BLaER1 (cell line): ENCODE measurements at regions not wholly inside any gene's neighbourhood (a gene's known extent, or its start where the extent isn't known, plus 50 kb on each side); places are given as distances from the start of the nearest gene placed in this dataset.

Source experiments
- H3K27ac ChIP-seq: shearing (Covaris generic); formaldehyde crosslinking; 2 replicates; pipeline ENCODE4 v1.8.1; 2022
- H3K27me3 ChIP-seq: shearing (Covaris generic); formaldehyde crosslinking; 2 replicates; pipeline ENCODE4 v1.8.1; 2022
- H3K36me3 ChIP-seq: shearing (Covaris generic); formaldehyde crosslinking; 2 replicates; pipeline ENCODE4 v1.8.1; 2022
- H3K4me1 ChIP-seq: shearing (Covaris generic); formaldehyde crosslinking; 2 replicates; pipeline ENCODE4 v1.8.1; 2022
- H3K4me2 ChIP-seq: shearing (Covaris generic); formaldehyde crosslinking; 2 replicates; pipeline ENCODE4 v1.8.1; 2022
- H3K4me3 ChIP-seq: shearing (Covaris generic); formaldehyde crosslinking; 2 replicates; pipeline ENCODE4 v1.8.1; 2022
- H3K9ac ChIP-seq: shearing (Covaris generic); formaldehyde crosslinking; 2 replicates; pipeline ENCODE4 v1.8.1; 2022
- H3K9me3 ChIP-seq: shearing (Covaris generic); formaldehyde crosslinking; 2 replicates; pipeline ENCODE4 v1.8.1; 2022
- H4K20me1 ChIP-seq: shearing (Covaris generic); formaldehyde crosslinking; 2 replicates; pipeline ENCODE4 v1.8.1; 2022
- Cebpa-rat ChIP-seq: shearing (Covaris generic); IDR thresholded peaks from 2 replicates; pipeline ENCODE4 v1.8.1; 2022

DNA sequence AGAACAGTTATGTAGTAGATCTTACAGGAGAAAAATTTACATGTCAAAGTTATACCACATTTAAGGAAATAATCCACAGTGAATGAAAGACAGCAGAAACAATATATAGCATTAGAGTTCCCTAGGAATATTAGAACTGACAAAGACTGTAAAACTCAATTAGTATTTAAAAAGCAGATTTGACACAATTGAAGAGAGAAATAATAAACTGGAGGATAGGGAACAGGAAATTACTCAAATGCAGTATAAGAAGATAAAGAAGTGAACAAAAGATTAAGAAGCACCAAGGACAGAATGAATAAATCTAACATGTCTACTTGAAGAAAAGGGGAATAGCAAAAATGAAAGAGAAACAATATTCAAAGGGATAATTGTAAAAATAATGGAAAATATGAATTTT lies 132.6 kb upstream of the CHRNA7 start:
- Histone ChIP-seq H3K9ac (no peak overlapping the region), H3K4me2 (no peak overlapping the region), H3K27me3 (no peaks in the 10 kb centered on the region), H4K20me1 (no peaks in the 10 kb centered on the region), H3K4me1 (peaks cover 11% of the 10 kb centered on the region), H3K9me3 (peaks cover 39% of the 10 kb centered on the region), H3K4me3 (no peak overlapping the region), H3K27ac (no peak overlapping the region), H3K36me3 (no peaks in the 10 kb centered on the region)
- no peak for TF ChIP-seq Cebpa-rat

DNA sequence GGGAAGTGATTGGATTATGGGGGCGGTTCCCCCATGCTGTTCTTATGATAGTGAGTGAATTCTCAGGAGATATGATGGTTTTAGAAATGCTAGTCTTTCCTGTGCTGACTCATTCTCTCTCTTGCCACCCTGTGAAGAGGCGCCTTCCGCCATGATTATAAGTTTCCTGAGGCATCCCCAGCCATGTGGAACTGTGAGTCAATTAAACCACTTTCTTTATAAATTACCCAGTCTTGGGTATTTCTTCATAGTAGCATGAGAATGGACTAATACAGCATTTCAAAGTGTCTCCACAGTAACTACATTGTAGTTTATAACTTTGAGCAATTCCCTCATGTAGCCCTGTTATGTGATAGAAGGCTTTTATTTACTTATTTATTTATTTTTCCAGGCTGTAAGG lies 128.8 kb upstream of the CHRNA7 start:
- no peak overlapping the region for H3K4me3 ChIP-seq
- H4K20me1 ChIP-seq, result no peaks in the 10 kb centered on the region
- H3K4me2 ChIP-seq, result peak overlapping the region; percentile 51
- H3K9ac ChIP-seq, result no peak overlapping the region
- H3K9me3 ChIP-seq, result peaks cover 39% of the 10 kb centered on the region
- H3K27ac ChIP-seq, result no peak overlapping the region
- H3K4me1 ChIP-seq, result peaks cover 11% of the 10 kb centered on the region
- TF ChIP-seq Cebpa-rat, result no peak
- H3K27me3 ChIP-seq, result no peaks in the 10 kb centered on the region
- H3K36me3 ChIP-seq, result no peaks in the 10 kb centered on the region

DNA sequence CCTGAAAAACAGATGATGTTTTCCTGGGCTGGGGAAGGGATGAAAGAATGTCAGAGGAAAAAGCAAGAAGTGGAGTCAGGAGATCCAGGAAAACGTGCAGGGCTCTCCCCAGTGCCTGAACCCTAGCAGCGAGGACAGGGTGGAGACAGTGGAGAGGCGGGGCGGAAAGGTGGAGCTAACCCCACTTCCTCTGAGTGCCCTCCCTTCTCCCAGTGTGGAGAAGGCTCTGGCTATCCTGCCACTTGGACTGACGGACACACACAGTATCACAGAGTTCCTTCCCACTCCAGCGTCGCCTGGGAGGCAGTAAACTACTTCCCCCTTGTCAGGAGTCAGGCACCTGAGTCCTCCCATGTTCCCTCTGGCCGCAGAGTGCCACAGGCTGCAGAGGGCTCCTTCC lies 125.3 kb upstream of the CHRNA7 start:
- TF ChIP-seq Cebpa-rat, result no peak
- H3K4me2 ChIP-seq, result no peak overlapping the region
- H3K27ac ChIP-seq, result no peak overlapping the region
- peaks cover 17% of the 10 kb centered on the region for H3K4me1 ChIP-seq
- peaks cover 19% of the 10 kb centered on the region for H3K9me3 ChIP-seq
- no peaks in the 10 kb centered on the region for H3K36me3 ChIP-seq
- H3K9ac ChIP-seq, result no peak overlapping the region
- no peaks in the 10 kb centered on the region for H3K27me3 ChIP-seq
- H4K20me1 ChIP-seq, result no peaks in the 10 kb centered on the region
- no peak overlapping the region for H3K4me3 ChIP-seq

DNA sequence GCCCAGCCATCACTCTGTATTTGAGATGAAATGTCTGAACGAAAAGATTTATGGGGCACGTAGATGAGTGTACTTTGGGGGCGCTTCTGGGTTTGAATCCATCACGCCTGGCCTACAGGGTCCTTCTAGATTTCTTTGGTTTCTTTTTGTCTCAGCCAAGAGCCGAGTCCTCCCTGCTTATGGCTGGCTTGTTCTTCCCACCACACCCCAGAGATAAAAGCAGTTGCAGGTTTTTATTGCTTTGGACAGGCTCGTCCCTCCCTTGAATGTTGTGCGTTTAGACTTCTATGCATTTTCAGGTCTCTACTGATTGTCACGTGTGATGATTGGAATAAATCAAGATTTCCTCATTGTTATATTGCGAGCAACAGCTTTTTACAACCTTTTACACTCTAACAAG lies 104.8 kb upstream of the CHRNA7 start:
- Histone ChIP-seq H3K4me1 (no peaks in the 10 kb centered on the region), H3K4me2 (no peak overlapping the region), H3K36me3 (no peaks in the 10 kb centered on the region), H3K27ac (no peak overlapping the region), H4K20me1 (no peaks in the 10 kb centered on the region), H3K27me3 (no peaks in the 10 kb centered on the region), H3K4me3 (no peak overlapping the region), H3K9me3 (peaks cover 33% of the 10 kb centered on the region), H3K9ac (no peak overlapping the region)
- no peak for TF ChIP-seq Cebpa-rat

DNA sequence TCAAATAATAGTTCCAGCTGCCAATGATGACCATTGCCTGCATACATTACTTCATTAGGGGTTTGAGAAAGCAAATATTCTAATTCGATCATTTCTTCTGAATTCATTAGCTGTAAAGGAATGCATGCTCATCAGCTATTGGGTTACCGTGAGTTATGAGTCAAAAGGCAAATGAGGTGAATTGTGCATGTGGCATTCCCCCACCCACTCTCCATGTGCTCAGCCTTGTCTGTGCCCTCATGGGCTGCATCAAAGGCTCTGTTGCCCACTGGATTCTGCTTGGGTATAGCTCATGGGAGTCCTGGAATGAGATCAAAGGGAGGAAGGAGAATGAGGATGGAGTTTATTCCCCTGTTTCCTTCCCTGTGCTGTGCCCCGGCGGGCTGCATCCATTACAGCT lies 99.3 kb upstream of the CHRNA7 start:
- no peak overlapping the region for H3K9ac ChIP-seq
- H3K4me1 ChIP-seq, result no peaks in the 10 kb centered on the region
- no peak overlapping the region for H3K4me2 ChIP-seq
- H4K20me1 ChIP-seq, result no peaks in the 10 kb centered on the region
- H3K27me3 ChIP-seq, result no peaks in the 10 kb centered on the region
- no peaks in the 10 kb centered on the region for H3K36me3 ChIP-seq
- no peak overlapping the region for H3K27ac ChIP-seq
- no peak overlapping the region for H3K4me3 ChIP-seq
- H3K9me3 ChIP-seq, result no peaks in the 10 kb centered on the region
- no peak for TF ChIP-seq Cebpa-rat

DNA sequence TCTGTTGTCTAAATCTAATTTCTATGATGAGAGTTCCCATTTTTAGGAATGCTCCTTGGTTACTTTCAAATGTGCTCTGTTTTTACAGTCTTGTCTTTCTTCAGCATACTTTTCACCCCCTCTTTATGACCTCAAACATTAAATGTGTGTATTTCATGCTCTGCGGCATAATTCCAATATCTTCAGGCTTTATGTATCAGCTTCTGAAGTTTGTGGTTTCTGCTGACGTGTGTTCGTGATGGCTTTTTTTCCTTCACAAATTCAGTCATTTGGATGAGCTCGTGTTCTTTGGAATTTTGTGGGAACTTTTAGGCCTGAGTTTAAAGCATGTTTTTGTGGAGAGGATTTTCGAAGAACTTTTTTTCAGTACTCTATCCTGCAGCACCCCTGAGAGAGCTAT lies 97.7 kb upstream of the CHRNA7 start:
- Histone ChIP-seq H3K4me1 (no peaks in the 10 kb centered on the region), H3K9me3 (no peaks in the 10 kb centered on the region), H4K20me1 (no peaks in the 10 kb centered on the region), H3K4me3 (no peak overlapping the region), H3K27ac (no peak overlapping the region), H3K36me3 (no peaks in the 10 kb centered on the region), H3K27me3 (no peaks in the 10 kb centered on the region), H3K9ac (no peak overlapping the region), H3K4me2 (no peak overlapping the region)
- no peak for TF ChIP-seq Cebpa-rat

DNA sequence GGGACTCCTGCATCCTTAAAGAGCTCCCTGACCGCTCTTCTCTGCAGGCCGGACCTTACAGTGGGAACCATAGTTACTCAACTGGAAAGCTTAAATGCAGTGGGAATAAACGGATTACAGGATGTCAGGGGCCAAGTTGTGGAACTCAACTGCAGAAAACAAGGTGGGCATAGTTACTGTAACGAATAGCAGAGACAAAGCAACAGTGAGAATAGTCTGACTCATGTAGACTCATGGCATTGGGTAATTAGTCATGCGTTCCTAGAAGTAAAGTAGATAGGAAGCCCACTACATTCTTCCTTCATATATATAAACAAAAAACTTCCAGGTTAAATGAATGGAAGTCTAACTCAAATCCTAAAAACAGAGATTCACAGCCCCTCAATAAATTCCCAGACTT lies 95.5 kb upstream of the CHRNA7 start:
- no peaks in the 10 kb centered on the region for H4K20me1 ChIP-seq
- H3K4me3 ChIP-seq, result no peak overlapping the region
- no peak for TF ChIP-seq Cebpa-rat
- H3K4me1 ChIP-seq, result no peaks in the 10 kb centered on the region
- no peak overlapping the region for H3K9ac ChIP-seq
- no peak overlapping the region for H3K27ac ChIP-seq
- H3K9me3 ChIP-seq, result no peaks in the 10 kb centered on the region
- H3K4me2 ChIP-seq, result no peak overlapping the region
- H3K36me3 ChIP-seq, result no peaks in the 10 kb centered on the region
- no peaks in the 10 kb centered on the region for H3K27me3 ChIP-seq

DNA sequence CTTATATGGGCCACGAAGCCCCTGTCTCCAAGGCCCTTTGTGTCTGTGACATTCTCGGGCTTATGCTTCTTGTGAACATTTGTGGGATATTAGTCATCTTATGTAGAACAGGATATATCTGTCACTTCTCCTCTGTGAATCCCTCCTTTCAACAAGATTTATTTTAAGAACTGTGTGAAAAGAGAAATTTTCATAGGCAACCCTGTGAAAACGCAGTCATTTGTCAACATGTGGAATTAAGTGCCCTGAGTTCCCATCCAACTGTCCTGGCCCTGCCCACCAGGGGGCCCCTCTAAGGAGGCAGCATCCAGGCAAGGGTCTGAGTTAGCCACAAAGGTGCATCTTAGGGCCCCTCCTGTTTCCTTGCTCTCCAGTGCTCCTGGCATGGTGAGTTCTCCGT lies 76.8 kb upstream of the CHRNA7 start:
- H3K36me3 ChIP-seq, result no peaks in the 10 kb centered on the region
- peaks cover 8% of the 10 kb centered on the region for H3K4me1 ChIP-seq
- H3K9ac ChIP-seq, result no peak overlapping the region
- H4K20me1 ChIP-seq, result no peaks in the 10 kb centered on the region
- no peaks in the 10 kb centered on the region for H3K27me3 ChIP-seq
- H3K27ac ChIP-seq, result no peak overlapping the region
- H3K4me2 ChIP-seq, result no peak overlapping the region
- no peak for TF ChIP-seq Cebpa-rat
- no peak overlapping the region for H3K4me3 ChIP-seq
- peaks cover 14% of the 10 kb centered on the region for H3K9me3 ChIP-seq

DNA sequence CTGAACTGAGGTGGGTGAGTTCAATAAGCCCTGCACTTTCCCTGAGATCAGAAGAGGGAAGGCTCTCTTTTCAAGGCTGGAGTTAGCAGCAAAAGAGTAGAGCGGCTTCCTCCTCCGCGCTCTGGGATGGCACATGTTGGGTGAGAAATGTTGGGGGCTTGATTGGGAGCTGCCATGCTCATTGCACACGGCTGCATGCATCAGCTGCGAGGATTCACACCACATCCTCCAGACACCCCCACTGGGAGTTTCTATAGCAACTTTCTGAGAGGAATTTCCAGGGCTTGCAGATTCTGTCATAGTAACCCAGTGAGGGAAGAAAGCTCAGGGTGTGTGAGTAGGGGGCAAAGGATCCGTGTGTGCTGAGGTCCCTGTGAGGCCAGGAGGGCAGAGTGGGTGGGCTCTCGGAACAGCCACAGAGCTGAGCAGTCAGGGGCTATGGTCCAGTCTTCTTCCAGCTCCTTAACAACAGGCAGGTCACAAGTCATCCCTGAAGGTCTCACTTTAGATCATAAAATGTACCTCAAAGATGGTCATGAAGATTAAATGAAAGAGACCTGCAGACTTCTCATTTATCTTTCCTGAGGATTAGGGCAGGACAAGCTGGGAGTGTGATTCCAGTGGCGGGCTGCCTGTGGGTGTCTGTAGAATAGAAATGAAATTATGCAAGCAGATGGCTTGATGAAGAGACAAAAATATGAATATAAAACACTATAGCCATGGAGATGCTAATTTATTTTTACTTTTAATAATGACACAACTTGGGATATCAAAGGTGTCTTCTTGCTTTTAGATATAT lies 75.7 kb upstream of the CHRNA7 start:
- H3K9me3 ChIP-seq, result peaks cover 25% of the 10 kb centered on the region
- H3K36me3 ChIP-seq, result no peaks in the 10 kb centered on the region
- TF ChIP-seq Cebpa-rat, result no peak
- no peaks in the 10 kb centered on the region for H3K27me3 ChIP-seq
- no peaks in the 10 kb centered on the region for H4K20me1 ChIP-seq
- no peak overlapping the region for H3K9ac ChIP-seq
- no peak overlapping the region for H3K4me3 ChIP-seq
- H3K4me1 ChIP-seq, result peaks cover 8% of the 10 kb centered on the region
- no peak overlapping the region for H3K27ac ChIP-seq
- no peak overlapping the region for H3K4me2 ChIP-seq

DNA sequence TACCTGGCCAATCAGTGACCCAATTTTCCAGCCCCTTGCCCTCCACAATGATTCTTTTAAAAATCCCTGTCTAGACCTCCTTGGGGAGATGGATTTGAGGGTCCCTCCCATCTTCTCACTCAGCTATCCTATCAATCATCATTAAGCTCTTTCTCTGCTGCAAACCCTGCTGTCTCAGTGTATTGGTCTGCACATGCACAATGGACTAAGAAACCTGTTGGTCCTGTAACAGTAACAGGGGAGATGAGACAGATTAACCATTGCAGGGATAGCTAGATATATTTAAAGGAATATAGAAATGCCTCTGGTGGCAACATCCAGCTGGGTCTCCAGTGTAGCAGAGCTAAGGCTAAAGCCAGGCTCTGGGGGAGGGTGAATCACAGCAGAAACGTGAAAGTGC lies 74.6 kb upstream of the CHRNA7 start:
- Histone ChIP-seq H3K36me3 (no peaks in the 10 kb centered on the region), H3K27me3 (no peaks in the 10 kb centered on the region), H3K4me1 (peaks cover 8% of the 10 kb centered on the region), H3K4me2 (no peak overlapping the region), H3K9ac (no peak overlapping the region), H3K4me3 (no peak overlapping the region), H3K27ac (no peak overlapping the region), H3K9me3 (peaks cover 37% of the 10 kb centered on the region), H4K20me1 (no peaks in the 10 kb centered on the region)
- TF ChIP-seq Cebpa-rat, result no peak

DNA sequence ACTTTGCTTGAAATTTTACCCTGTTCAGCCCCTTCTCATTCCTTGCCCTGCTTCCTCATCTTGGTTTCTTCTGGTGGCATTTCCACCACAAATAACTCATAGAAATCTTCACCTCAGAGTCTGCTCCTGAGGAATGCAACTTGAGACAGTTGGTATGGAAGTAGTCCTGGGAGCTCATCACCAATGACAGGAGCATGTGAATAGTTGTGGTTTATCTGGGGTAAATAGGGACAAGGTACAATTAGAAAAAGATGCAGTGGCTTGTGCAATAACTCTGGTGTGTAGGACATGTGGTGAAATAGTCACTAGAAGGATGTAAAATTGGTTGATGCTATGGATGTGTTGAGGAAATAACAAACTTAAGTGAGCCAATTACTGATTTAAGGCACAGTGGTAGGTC lies 72.7 kb upstream of the CHRNA7 start:
- Histone ChIP-seq H3K4me2 (no peak overlapping the region), H3K4me3 (no peak overlapping the region), H3K9me3 (peaks cover 44% of the 10 kb centered on the region), H3K36me3 (no peaks in the 10 kb centered on the region), H3K4me1 (peaks cover 13% of the 10 kb centered on the region), H3K9ac (no peak overlapping the region), H4K20me1 (no peaks in the 10 kb centered on the region), H3K27ac (no peak overlapping the region), H3K27me3 (no peaks in the 10 kb centered on the region)
- TF ChIP-seq Cebpa-rat, result no peak
